ENCODE measurements at regions not wholly inside any gene's neighbourhood (a gene's known extent, or its start where the extent isn't known, plus 50 kb on each side); places are given as distances from the start of the nearest gene placed in this dataset.

GRCh38 chr2:18214936-18215335, 336.5 kb downstream of the KCNS3 start:
- H3K4me3 ChIP-seq: no peak overlapping the region
- H3K27me3 ChIP-seq: no peaks in the 10 kb centered on the region
- no peak for DNase-seq (ENCODE audit: low spot score in 2 of 2)
- no peaks in the 10 kb centered on the region for H3K36me3 ChIP-seq
- H3K9me3 ChIP-seq: no peaks in the 10 kb centered on the region
- no peak overlapping the region for H3K27ac ChIP-seq
- no peaks in the 10 kb centered on the region for H3K4me1 ChIP-seq
- intact Hi-C loops (cut with DNase I; ENCODE audit: low total_unique reads): no loop called here
- TF ChIP-seq CTCF (IDR thresholded peaks at IDR 0.05) (no peak), POLR2AphosphoS5 (IDR thresholded peaks at IDR 0.05) (no peak), POLR2A (IDR thresholded peaks at IDR 0.05) (no peak)

GRCh38 chr2:18213986-18214385, 335.5 kb downstream of the KCNS3 start:
- Histone ChIP-seq H3K27me3 (no peaks in the 10 kb centered on the region), H3K27ac (no peak overlapping the region), H3K4me3 (no peak overlapping the region), H3K9me3 (no peaks in the 10 kb centered on the region), H3K4me1 (no peaks in the 10 kb centered on the region), H3K36me3 (no peaks in the 10 kb centered on the region)
- DNase-seq (ENCODE audit: low spot score in 2 of 2): no peak
- intact Hi-C loops (cut with DNase I; ENCODE audit: low total_unique reads): no loop called here
- no peak for TF ChIP-seq POLR2AphosphoS5 (IDR thresholded peaks at IDR 0.05)
- no peak for TF ChIP-seq POLR2A (IDR thresholded peaks at IDR 0.05)
- no peak for TF ChIP-seq CTCF (IDR thresholded peaks at IDR 0.05)

- DNase-seq (ENCODE audit: low spot score in 2 of 2): no peak
- H3K4me1 ChIP-seq: no peaks in the 10 kb centered on the region
- no peak overlapping the region for H3K27ac ChIP-seq
- no peak for TF ChIP-seq CTCF (IDR thresholded peaks at IDR 0.05)
- TF ChIP-seq POLR2A (IDR thresholded peaks at IDR 0.05): no peak
- no peak for TF ChIP-seq POLR2AphosphoS5 (IDR thresholded peaks at IDR 0.05)
- intact Hi-C loops (cut with DNase I; ENCODE audit: low total_unique reads): loop anchor here (10.0 kb wide), 1 partner anchor 855 kb away; no protein-coding TSS in a partner anchor
- H3K4me3 ChIP-seq: no peak overlapping the region
- H3K36me3 ChIP-seq: no peaks in the 10 kb centered on the region
- no peaks in the 10 kb centered on the region for H3K9me3 ChIP-seq
- no peaks in the 10 kb centered on the region for H3K27me3 ChIP-seq
Measured at GRCh38 chr2:18209934-18210639, 331.6 kb downstream of the KCNS3 start.

GRCh38 chr2:18208956-18209355, 330.5 kb downstream of the KCNS3 start:
- no peak overlapping the region for H3K27ac ChIP-seq
- no peaks in the 10 kb centered on the region for H3K27me3 ChIP-seq
- no peaks in the 10 kb centered on the region for H3K9me3 ChIP-seq
- TF ChIP-seq POLR2A (IDR thresholded peaks at IDR 0.05): no peak
- TF ChIP-seq CTCF (IDR thresholded peaks at IDR 0.05): no peak
- no peak for TF ChIP-seq POLR2AphosphoS5 (IDR thresholded peaks at IDR 0.05)
- H3K4me3 ChIP-seq: no peak overlapping the region
- no peak for DNase-seq (ENCODE audit: low spot score in 2 of 2)
- intact Hi-C loops (cut with DNase I; ENCODE audit: low total_unique reads): loop anchor here (10.0 kb wide), 1 partner anchor 854 kb away; no protein-coding TSS in a partner anchor
- H3K4me1 ChIP-seq: no peaks in the 10 kb centered on the region
- H3K36me3 ChIP-seq: no peaks in the 10 kb centered on the region

- Histone ChIP-seq H3K27me3 (no peaks in the 10 kb centered on the region), H3K36me3 (no peaks in the 10 kb centered on the region), H3K4me1 (no peaks in the 10 kb centered on the region), H3K27ac (no peak overlapping the region), H3K4me3 (no peak overlapping the region), H3K9me3 (no peaks in the 10 kb centered on the region)
- no peak for DNase-seq (ENCODE audit: low spot score in 2 of 2)
- intact Hi-C loops (cut with DNase I; ENCODE audit: low total_unique reads): loop anchor here (10.0 kb wide), 1 partner anchor 846 kb away; no protein-coding TSS in a partner anchor
- TF ChIP-seq CTCF (IDR thresholded peaks at IDR 0.05): no peak
- no peak for TF ChIP-seq POLR2AphosphoS5 (IDR thresholded peaks at IDR 0.05)
- TF ChIP-seq POLR2A (IDR thresholded peaks at IDR 0.05): no peak
Measured at GRCh38 chr2:18200771-18201170, 322.3 kb downstream of the KCNS3 start.

Measured in breast epithelium (tissue), 4 donors.